ENCODE measurements at regions not wholly inside any gene's neighbourhood (a gene's known extent, or its start where the extent isn't known, plus 50 kb on each side); places are given as distances from the start of the nearest gene placed in this dataset.
"Not testable (repeated sequence)": the region's sequence is repeated elsewhere in the genome, so short reads cannot be mapped to it uniquely, and the experiment has no call there.

DNA sequence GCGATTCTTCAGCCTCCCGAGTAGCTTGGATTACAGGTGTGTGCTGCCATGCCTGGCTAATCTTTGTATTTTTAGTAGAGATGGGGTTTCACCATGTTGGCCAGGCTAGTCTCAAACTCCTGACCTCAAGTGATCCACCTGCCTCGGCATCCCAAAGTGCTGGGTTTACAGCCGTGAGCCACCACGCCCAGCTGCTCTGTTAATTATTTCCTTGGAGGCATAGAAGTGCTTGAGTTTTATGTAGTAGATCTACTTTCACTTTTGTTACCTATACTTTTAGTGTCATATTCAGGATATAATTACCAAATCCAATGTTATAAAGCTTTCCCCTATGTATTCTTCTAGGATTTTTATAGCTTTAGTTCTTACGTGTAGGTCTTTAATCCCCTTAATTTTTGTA, 1093.0 kb downstream of the GATA3 start:
- peaks cover 3% of the 10 kb centered on the region for H3K27me3 Mint-ChIP-seq (ENCODE audit: low read depth, unreplicated experiment)
- H3K79me2 ChIP-seq (ENCODE audit: insufficient read depth, low read length): no peaks in the 10 kb centered on the region
- H3K9me3 ChIP-seq (ENCODE audit: insufficient read depth, low read depth, low read length): no peaks in the 10 kb centered on the region
- no peaks in the 10 kb centered on the region for H3K4me1 ChIP-seq (ENCODE audit: insufficient read depth, low read length)
- no peaks in the 10 kb centered on the region for H3K36me3 ChIP-seq (ENCODE audit: insufficient read depth, low read length)
- no peak overlapping the region for H3K4me3 ChIP-seq (ENCODE audit: insufficient read depth, low read depth, low read length)
- no peak overlapping the region for H3K27ac ChIP-seq (ENCODE audit: low read depth, low read length)
- no peak overlapping the region for H3K4me3 Mint-ChIP-seq (ENCODE audit: unreplicated experiment)
- H3K9ac ChIP-seq (ENCODE audit: low read length): no peak overlapping the region
- no peaks in the 10 kb centered on the region for H3K27me3 ChIP-seq (ENCODE audit: insufficient read depth, low read length)
- H2AFZ ChIP-seq (ENCODE audit: low read depth, low read length): no peak overlapping the region
- peaks cover 3% of the 10 kb centered on the region for H3K9me3 Mint-ChIP-seq (ENCODE audit: unreplicated experiment)
- no peak overlapping the region for H3K4me2 ChIP-seq (ENCODE audit: low read length)
- TF ChIP-seq EZH2 (IDR thresholded peaks at IDR 0.05; ENCODE audit: insufficient read depth, low read length) (no peak), CTCF (IDR thresholded peaks at IDR 0.05; ENCODE audit: insufficient read depth, low read depth, low read length) (no peak)
- DNase-seq (ENCODE audit: low read depth) (no peak), FAIRE-seq (no peak)
- H3K4me1 Mint-ChIP-seq (ENCODE audit: low read depth, unreplicated experiment): no peaks in the 10 kb centered on the region
- H3K27ac Mint-ChIP-seq (ENCODE audit: unreplicated experiment): no peak overlapping the region
- no peaks in the 10 kb centered on the region for H3K36me3 Mint-ChIP-seq (ENCODE audit: low read depth, unreplicated experiment)
- no peaks in the 10 kb centered on the region for H4K20me1 ChIP-seq (ENCODE audit: insufficient read depth, low read length)

GRCh38 chr10:9149134-9149533, 1094.6 kb downstream of the GATA3 start:
- no peaks in the 10 kb centered on the region for H3K79me2 ChIP-seq (ENCODE audit: insufficient read depth, low read length)
- no peaks in the 10 kb centered on the region for H3K27me3 ChIP-seq (ENCODE audit: insufficient read depth, low read length)
- H4K20me1 ChIP-seq (ENCODE audit: insufficient read depth, low read length): no peaks in the 10 kb centered on the region
- no peak overlapping the region for H3K27ac ChIP-seq (ENCODE audit: low read depth, low read length)
- no peak overlapping the region for H3K4me3 ChIP-seq (ENCODE audit: insufficient read depth, low read depth, low read length)
- Mint-ChIP-seq H3K4me3 (ENCODE audit: unreplicated experiment) (no peak overlapping the region), H3K4me1 (ENCODE audit: low read depth, unreplicated experiment) (no peaks in the 10 kb centered on the region), H3K9me3 (ENCODE audit: unreplicated experiment) (peaks cover 3% of the 10 kb centered on the region), H3K36me3 (ENCODE audit: low read depth, unreplicated experiment) (no peaks in the 10 kb centered on the region), H3K27ac (ENCODE audit: unreplicated experiment) (no peak overlapping the region), H3K27me3 (ENCODE audit: low read depth, unreplicated experiment) (peaks cover 3% of the 10 kb centered on the region)
- no peak for FAIRE-seq
- no peak for TF ChIP-seq EZH2 (IDR thresholded peaks at IDR 0.05; ENCODE audit: insufficient read depth, low read length)
- DNase-seq (ENCODE audit: low read depth): no peak
- no peaks in the 10 kb centered on the region for H3K4me1 ChIP-seq (ENCODE audit: insufficient read depth, low read length)
- no peaks in the 10 kb centered on the region for H3K36me3 ChIP-seq (ENCODE audit: insufficient read depth, low read length)
- no peak overlapping the region for H2AFZ ChIP-seq (ENCODE audit: low read depth, low read length)
- no peak overlapping the region for H3K4me2 ChIP-seq (ENCODE audit: low read length)
- no peaks in the 10 kb centered on the region for H3K9me3 ChIP-seq (ENCODE audit: insufficient read depth, low read depth, low read length)
- H3K9ac ChIP-seq (ENCODE audit: low read length): no peak overlapping the region

DNA sequence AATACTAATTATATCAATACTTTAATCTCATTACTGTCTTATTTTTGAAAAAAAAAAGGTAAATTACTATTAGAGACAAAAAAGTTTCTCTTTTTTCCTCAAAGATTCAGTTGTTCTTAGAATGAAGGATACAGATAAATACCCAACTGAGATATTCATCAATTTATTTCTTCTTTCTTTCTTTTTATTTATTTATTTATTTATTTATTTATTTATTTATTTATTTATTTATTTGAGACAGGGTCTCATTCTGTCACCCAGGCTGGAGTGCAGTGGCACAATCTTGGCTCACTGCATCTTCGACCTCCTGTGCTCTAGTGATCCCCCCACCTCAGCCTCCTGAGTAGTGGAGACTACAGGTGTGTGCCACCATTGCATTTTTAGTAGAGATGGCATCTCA, 1098.6 kb downstream of the GATA3 start:
- not testable (repeated sequence) for H3K4me1 ChIP-seq (ENCODE audit: insufficient read depth, low read length); H3K36me3 ChIP-seq (ENCODE audit: insufficient read depth, low read length)

GRCh38 chr10:9157656-9158055, 1103.2 kb downstream of the GATA3 start:
- Histone ChIP-seq H3K27ac (ENCODE audit: low read depth, low read length) (no peak overlapping the region), H3K4me2 (ENCODE audit: low read length) (no peak overlapping the region), H3K9me3 (ENCODE audit: insufficient read depth, low read depth, low read length) (no peaks in the 10 kb centered on the region), H4K20me1 (ENCODE audit: insufficient read depth, low read length) (no peaks in the 10 kb centered on the region), H3K79me2 (ENCODE audit: insufficient read depth, low read length) (no peaks in the 10 kb centered on the region), H3K36me3 (ENCODE audit: insufficient read depth, low read length) (no peaks in the 10 kb centered on the region), H3K4me3 (ENCODE audit: insufficient read depth, low read depth, low read length) (no peak overlapping the region), H2AFZ (ENCODE audit: low read depth, low read length) (no peak overlapping the region), H3K9ac (ENCODE audit: low read length) (no peak overlapping the region), H3K27me3 (ENCODE audit: insufficient read depth, low read length) (no peaks in the 10 kb centered on the region), H3K4me1 (ENCODE audit: insufficient read depth, low read length) (no peaks in the 10 kb centered on the region)
- TF ChIP-seq CTCF (IDR thresholded peaks at IDR 0.05; ENCODE audit: insufficient read depth, low read depth, low read length): no peak
- no peak for TF ChIP-seq EZH2 (IDR thresholded peaks at IDR 0.05; ENCODE audit: insufficient read depth, low read length)
- DNase-seq (ENCODE audit: low read depth): no peak
- H3K27me3 Mint-ChIP-seq (ENCODE audit: low read depth, unreplicated experiment): no peaks in the 10 kb centered on the region
- H3K27ac Mint-ChIP-seq (ENCODE audit: unreplicated experiment): no peak overlapping the region
- no peaks in the 10 kb centered on the region for H3K36me3 Mint-ChIP-seq (ENCODE audit: low read depth, unreplicated experiment)
- FAIRE-seq: no peak
- no peaks in the 10 kb centered on the region for H3K4me1 Mint-ChIP-seq (ENCODE audit: low read depth, unreplicated experiment)
- peaks cover 16% of the 10 kb centered on the region for H3K9me3 Mint-ChIP-seq (ENCODE audit: unreplicated experiment)
- H3K4me3 Mint-ChIP-seq (ENCODE audit: unreplicated experiment): no peak overlapping the region

More for the DNA sequence above, 1098.6 kb downstream of the GATA3 start:
- FAIRE-seq; H2AFZ ChIP-seq (ENCODE audit: low read depth, low read length); H3K4me3 ChIP-seq (ENCODE audit: insufficient read depth, low read depth, low read length); H3K79me2 ChIP-seq (ENCODE audit: insufficient read depth, low read length); H3K9ac ChIP-seq (ENCODE audit: low read length); DNase-seq (ENCODE audit: low read depth); H3K4me1 Mint-ChIP-seq (ENCODE audit: low read depth, unreplicated experiment); H3K9me3 Mint-ChIP-seq (ENCODE audit: unreplicated experiment); H3K4me3 Mint-ChIP-seq (ENCODE audit: unreplicated experiment); H3K36me3 Mint-ChIP-seq (ENCODE audit: low read depth, unreplicated experiment); H3K27me3 ChIP-seq (ENCODE audit: insufficient read depth, low read length); H3K27ac ChIP-seq (ENCODE audit: low read depth, low read length); H3K27ac Mint-ChIP-seq (ENCODE audit: unreplicated experiment); H3K4me2 ChIP-seq (ENCODE audit: low read length); H4K20me1 ChIP-seq (ENCODE audit: insufficient read depth, low read length); H3K27me3 Mint-ChIP-seq (ENCODE audit: low read depth, unreplicated experiment); H3K9me3 ChIP-seq (ENCODE audit: insufficient read depth, low read depth, low read length): not testable (repeated sequence)
